ENCODE measurements at regions not wholly inside any gene's neighbourhood (a gene's known extent, or its start where the extent isn't known, plus 50 kb on each side); places are given as distances from the start of the nearest gene placed in this dataset.
"Not testable (repeated sequence)": the region's sequence is repeated elsewhere in the genome, so short reads cannot be mapped to it uniquely, and the experiment has no call there.

DNA sequence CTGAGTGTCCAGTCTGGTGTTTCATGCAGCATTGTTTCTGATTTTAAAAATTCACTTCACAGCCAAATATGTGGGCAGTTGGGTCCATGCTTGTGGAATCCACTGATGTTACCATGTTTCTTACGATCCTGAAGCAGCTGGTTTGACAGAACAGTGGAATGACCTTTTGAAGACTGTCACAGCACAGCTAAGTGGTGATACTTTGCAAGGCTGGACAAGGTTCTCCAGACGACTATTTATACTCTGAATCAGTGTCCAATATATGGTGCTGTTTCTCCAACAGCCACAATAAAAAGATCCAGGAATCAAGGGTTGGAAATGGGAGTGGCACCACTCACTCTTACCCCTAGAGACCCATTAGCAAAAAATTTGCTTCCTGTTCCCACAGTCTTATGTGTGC lies 577.4 kb upstream of the RAB6C start:
- Histone ChIP-seq H3K4me3 (replicated peaks in 1 of 3) (no peak overlapping the region), H3K4me1 (no peaks in the 10 kb centered on the region), H3K9me3 (no peaks in the 10 kb centered on the region), H3K36me3 (no peaks in the 10 kb centered on the region), H3K27ac (no peak overlapping the region), H3K27me3 (no peaks in the 10 kb centered on the region)
- TF ChIP-seq POLR2A (IDR thresholded peaks at IDR 0.05) (no peak), CTCF (IDR thresholded peaks at IDR 0.05) (no peak)
- no peak for DNase-seq
- intact Hi-C loops (cut with DNase I) = no loop called here
- WGBS, 2 donors = 52 to 79% methylated on average over 2 of the region's 2 CpGs

- H3K4me3 ChIP-seq (replicated peaks in 1 of 3) = no peak overlapping the region
- H3K27me3 ChIP-seq = no peaks in the 10 kb centered on the region
- H3K9me3 ChIP-seq = no peaks in the 10 kb centered on the region
- intact Hi-C loops (cut with DNase I) = no loop called here
- no peak for DNase-seq
- H3K27ac ChIP-seq = no peak overlapping the region
- H3K36me3 ChIP-seq = no peaks in the 10 kb centered on the region
- H3K4me1 ChIP-seq = no peaks in the 10 kb centered on the region
- TF ChIP-seq CTCF (IDR thresholded peaks at IDR 0.05) (no peak), POLR2A (IDR thresholded peaks at IDR 0.05) (no peak)
- WGBS, 2 donors = 78 to 85% methylated on average over 2 of the region's 2 CpGs
Observed at GRCh38 chr2:129404000-129404685, 575.3 kb upstream of the RAB6C start.

DNA sequence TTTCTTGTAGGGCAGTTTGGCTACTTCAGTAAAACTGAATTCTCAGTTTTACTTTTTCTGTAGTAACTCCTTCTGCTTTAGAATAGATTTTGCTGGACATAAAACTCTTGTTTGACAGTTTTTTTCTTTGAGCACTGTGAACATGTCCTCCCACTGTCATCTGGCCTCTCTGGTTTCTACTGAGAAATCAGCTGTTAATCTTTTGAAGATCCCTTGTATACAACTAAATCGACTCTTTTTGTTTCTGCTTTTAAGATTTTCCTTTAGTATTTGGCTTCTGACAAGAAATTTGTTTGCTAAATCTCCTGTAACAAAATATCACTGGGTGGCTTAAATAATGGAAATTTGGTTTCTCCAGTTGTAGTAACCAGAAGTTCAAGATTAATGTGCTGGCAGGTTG lies 570.9 kb upstream of the RAB6C start:
- Histone ChIP-seq H3K27ac (no peak overlapping the region), H3K36me3 (no peaks in the 10 kb centered on the region), H3K4me1 (no peaks in the 10 kb centered on the region), H3K27me3 (no peaks in the 10 kb centered on the region), H3K9me3 (no peaks in the 10 kb centered on the region), H3K4me3 (replicated peaks in 1 of 3) (no peak overlapping the region)
- WGBS, 2 donors = 88 to 90% methylated on average over 1 of the region's 1 CpG
- TF ChIP-seq POLR2A (IDR thresholded peaks at IDR 0.05) (no peak), CTCF (IDR thresholded peaks at IDR 0.05) (no peak)
- no peak for DNase-seq
- intact Hi-C loops (cut with DNase I) = no loop called here

GRCh38 chr2:129417041-129417440 lies 562.4 kb upstream of the RAB6C start:
- H3K4me3 ChIP-seq (replicated peaks in 1 of 3); intact Hi-C loops (cut with DNase I); H3K4me1 ChIP-seq; H3K9me3 ChIP-seq; H3K27me3 ChIP-seq; H3K27ac ChIP-seq; DNase-seq; H3K36me3 ChIP-seq: not testable (repeated sequence)
- 97 to 98% methylated on average over 14 of the region's 24 CpGs for WGBS, 2 donors

DNA sequence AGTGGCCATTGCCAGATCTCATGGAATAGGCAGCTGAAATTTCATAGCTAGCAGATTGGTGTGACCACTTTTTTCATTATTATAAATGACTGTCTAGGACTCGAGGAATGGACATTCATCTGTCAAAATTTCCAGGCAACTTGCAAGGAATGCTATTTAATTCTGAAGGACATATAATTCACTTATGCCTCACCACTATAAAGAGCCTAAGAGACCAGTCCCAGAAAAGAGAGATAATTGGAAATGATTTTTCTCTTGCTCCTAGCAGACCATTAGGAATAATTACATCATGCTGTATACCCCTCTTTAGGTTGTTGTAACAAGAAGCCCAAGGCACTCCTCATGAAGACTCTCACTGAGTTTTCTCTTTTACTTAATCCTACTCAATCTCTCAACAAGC lies 557.4 kb upstream of the RAB6C start:
- intact Hi-C loops (cut with DNase I) = no loop called here
- no peak for DNase-seq
- TF ChIP-seq POLR2A (IDR thresholded peaks at IDR 0.05) (no peak), CTCF (IDR thresholded peaks at IDR 0.05) (no peak)
- no peaks in the 10 kb centered on the region for H3K27me3 ChIP-seq
- no peaks in the 10 kb centered on the region for H3K36me3 ChIP-seq
- H3K9me3 ChIP-seq = no peaks in the 10 kb centered on the region
- H3K27ac ChIP-seq = no peak overlapping the region
- no peak overlapping the region for H3K4me3 ChIP-seq (replicated peaks in 1 of 3)
- WGBS, 2 donors = 54 to 67% methylated on average over 1 of the region's 1 CpG
- H3K4me1 ChIP-seq = no peaks in the 10 kb centered on the region

Data from thyroid gland (tissue), 4 donors.